Endothelial cell (in vitro differentiated cells): ENCODE measurements at regions not wholly inside any gene's neighbourhood (a gene's known extent, or its start where the extent isn't known, plus 50 kb on each side); places are given as distances from the start of the nearest gene placed in this dataset.

Source experiments
- DNase-seq: peaks from one replicate; pipeline ENCODE4 v3.0.0; 2021; ENCODE audit warnings: low spot score
- H3K27ac Mint-ChIP-seq: one replicate; pipeline ENCODE4 v1.8.0; 2021; ENCODE audit warnings: mixed read lengths, inconsistent platforms; ENCODE audit not compliant: unreplicated experiment
- H3K27me3 Mint-ChIP-seq: one replicate; pipeline ENCODE4 v1.8.0; 2021; ENCODE audit warnings: mild to moderate bottlenecking, moderate library complexity, mixed read lengths, inconsistent platforms; ENCODE audit not compliant: unreplicated experiment
- H3K36me3 Mint-ChIP-seq: one replicate; pipeline ENCODE4 v1.8.0; 2021; ENCODE audit warnings: mild to moderate bottlenecking, low read depth, mixed read lengths, inconsistent platforms; ENCODE audit not compliant: unreplicated experiment
- H3K4me1 Mint-ChIP-seq: one replicate; pipeline ENCODE4 v1.8.0; 2021; ENCODE audit warnings: mild to moderate bottlenecking, mixed read lengths, inconsistent platforms; ENCODE audit not compliant: unreplicated experiment
- H3K4me3 Mint-ChIP-seq: one replicate; pipeline ENCODE4 v1.8.0; 2021; ENCODE audit warnings: mild to moderate bottlenecking, mixed read lengths, inconsistent platforms; ENCODE audit not compliant: unreplicated experiment
- H3K9me3 Mint-ChIP-seq: one replicate; pipeline ENCODE4 v1.8.0; 2021; ENCODE audit warnings: mixed read lengths, inconsistent platforms; ENCODE audit not compliant: unreplicated experiment
- TF ChIP-seq, protein P1 (sequence below): fragments of 200-600 bp; sonication (generic); IDR thresholded peaks from one replicate; pipeline ENCODE4 v1.5.0; 2021; ENCODE audit warnings: antibody characterized with exemption; ENCODE audit not compliant: unreplicated experiment

DNA sequence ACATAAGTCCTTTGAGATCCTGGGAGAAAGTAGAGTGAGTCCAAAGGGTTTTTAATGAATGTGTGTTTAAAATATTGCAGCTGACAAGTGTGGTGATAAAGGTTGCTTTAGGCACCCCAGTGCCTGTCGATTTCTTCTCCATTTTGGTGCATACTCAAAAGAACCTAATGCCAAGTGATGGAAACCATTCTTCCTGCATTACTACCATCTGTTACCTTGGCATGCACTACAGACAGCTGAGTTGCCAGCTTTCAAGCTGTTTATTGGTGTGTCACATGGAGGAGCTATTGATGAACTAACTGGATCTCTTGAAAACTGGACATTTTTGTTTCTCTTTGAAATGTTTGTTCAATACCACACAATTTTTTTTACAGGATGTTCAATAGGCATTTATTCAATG lies 350.0 kb downstream of the AKAIN1 start:
- no peak overlapping the region for H3K27ac Mint-ChIP-seq
- no peaks in the 10 kb centered on the region for H3K36me3 Mint-ChIP-seq
- no peaks in the 10 kb centered on the region for H3K27me3 Mint-ChIP-seq
- no peaks in the 10 kb centered on the region for H3K9me3 Mint-ChIP-seq
- no peak overlapping the region for H3K4me3 Mint-ChIP-seq
- no peak for DNase-seq
- TF ChIP-seq, protein P1, sequence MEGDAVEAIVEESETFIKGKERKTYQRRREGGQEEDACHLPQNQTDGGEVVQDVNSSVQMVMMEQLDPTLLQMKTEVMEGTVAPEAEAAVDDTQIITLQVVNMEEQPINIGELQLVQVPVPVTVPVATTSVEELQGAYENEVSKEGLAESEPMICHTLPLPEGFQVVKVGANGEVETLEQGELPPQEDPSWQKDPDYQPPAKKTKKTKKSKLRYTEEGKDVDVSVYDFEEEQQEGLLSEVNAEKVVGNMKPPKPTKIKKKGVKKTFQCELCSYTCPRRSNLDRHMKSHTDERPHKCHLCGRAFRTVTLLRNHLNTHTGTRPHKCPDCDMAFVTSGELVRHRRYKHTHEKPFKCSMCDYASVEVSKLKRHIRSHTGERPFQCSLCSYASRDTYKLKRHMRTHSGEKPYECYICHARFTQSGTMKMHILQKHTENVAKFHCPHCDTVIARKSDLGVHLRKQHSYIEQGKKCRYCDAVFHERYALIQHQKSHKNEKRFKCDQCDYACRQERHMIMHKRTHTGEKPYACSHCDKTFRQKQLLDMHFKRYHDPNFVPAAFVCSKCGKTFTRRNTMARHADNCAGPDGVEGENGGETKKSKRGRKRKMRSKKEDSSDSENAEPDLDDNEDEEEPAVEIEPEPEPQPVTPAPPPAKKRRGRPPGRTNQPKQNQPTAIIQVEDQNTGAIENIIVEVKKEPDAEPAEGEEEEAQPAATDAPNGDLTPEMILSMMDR, result no peak
- H3K4me1 Mint-ChIP-seq, result peaks cover 14% of the 10 kb centered on the region

DNA sequence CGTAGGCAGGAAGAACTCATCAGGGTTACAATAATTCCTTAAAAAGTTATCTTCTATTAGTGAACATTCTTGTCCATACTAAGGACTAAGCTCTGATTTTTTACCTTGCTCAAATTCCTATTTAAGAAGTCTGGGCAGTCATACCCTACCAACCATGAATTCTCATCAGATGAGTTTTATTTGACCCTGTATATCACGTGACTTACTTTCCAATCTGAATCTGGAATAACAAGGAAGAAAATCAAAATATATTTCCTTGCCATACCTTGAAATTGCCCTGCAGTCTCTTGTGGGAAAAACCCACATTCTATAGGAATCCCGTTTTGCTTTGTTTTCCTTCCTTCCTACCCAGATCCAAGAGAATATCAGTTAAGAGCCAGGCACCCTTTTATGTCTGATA lies 352.7 kb downstream of the AKAIN1 start:
- no peak overlapping the region for H3K4me3 Mint-ChIP-seq
- H3K4me1 Mint-ChIP-seq, result peaks cover 14% of the 10 kb centered on the region
- H3K27me3 Mint-ChIP-seq, result no peaks in the 10 kb centered on the region
- DNase-seq, result no peak
- H3K9me3 Mint-ChIP-seq, result no peaks in the 10 kb centered on the region
- no peaks in the 10 kb centered on the region for H3K36me3 Mint-ChIP-seq
- no peak overlapping the region for H3K27ac Mint-ChIP-seq
- TF ChIP-seq, protein P1, result no peak

DNA sequence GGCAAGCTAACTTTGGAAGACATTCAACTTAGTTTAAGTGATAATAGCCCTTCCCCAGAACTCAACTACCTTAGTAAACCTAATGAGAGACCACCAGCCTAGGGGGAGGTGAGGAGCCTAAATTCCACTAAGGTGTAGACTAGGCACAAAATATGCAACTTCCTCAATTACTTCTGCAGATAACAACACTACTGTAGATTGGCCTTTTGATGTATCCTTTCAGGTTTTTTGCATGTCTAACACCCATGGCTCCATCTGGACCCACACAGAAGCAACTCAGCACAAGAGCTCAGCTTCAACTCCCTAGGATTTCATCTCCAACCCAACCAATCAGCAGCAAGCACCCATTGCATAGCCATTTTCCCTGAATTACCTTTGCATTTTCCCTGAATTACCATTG lies 353.3 kb downstream of the AKAIN1 start:
- H3K27me3 Mint-ChIP-seq, result no peaks in the 10 kb centered on the region
- no peak overlapping the region for H3K27ac Mint-ChIP-seq
- no peak overlapping the region for H3K4me3 Mint-ChIP-seq
- no peaks in the 10 kb centered on the region for H3K9me3 Mint-ChIP-seq
- TF ChIP-seq, protein P1, result no peak
- H3K4me1 Mint-ChIP-seq, result peaks cover 12% of the 10 kb centered on the region
- H3K36me3 Mint-ChIP-seq, result no peaks in the 10 kb centered on the region
- no peak for DNase-seq

DNA sequence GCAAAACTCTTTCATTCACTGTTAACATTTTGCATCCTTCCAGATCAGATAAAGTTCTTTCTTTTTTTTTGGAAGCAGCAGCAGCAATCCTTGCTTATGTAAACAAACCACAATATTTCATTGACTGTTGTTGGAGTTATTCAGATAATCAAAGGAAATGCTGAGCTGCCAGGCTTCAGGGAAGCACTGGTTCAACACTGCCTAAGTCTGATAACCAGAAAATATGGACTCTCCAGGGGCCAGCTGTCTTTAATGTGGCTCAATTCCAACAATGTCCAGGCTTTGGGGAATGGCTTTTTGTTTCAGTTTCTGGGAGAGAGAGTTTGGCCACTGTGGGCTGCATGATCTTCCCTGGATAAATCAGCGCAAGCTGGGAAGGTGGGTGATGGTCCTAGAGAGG lies 354.3 kb downstream of the AKAIN1 start:
- Mint-ChIP-seq H3K4me1 (peaks cover 10% of the 10 kb centered on the region), H3K36me3 (no peaks in the 10 kb centered on the region), H3K27me3 (no peaks in the 10 kb centered on the region), H3K9me3 (no peaks in the 10 kb centered on the region), H3K4me3 (no peak overlapping the region), H3K27ac (no peak overlapping the region)
- DNase-seq, result no peak
- TF ChIP-seq, protein P1, result no peak

DNA sequence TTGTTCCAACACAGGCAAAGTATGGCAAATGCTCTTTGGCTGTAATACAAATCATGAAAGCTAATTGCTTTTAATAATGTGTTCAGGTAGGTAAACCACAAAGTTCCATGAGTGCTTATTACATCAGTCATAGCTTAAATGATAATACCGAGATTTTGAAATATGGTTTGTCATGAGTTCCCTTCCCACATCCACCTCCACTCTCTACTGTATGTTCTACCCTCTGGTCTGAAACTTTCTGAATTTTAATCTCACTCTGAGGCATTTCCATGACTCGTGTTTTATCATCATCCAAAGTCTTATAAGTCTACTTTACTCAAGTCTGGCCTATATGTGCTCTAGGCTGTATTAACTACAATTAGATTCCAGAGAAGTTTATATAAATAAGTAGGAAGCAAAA lies 354.8 kb downstream of the AKAIN1 start:
- Mint-ChIP-seq H3K4me1 (peaks cover 10% of the 10 kb centered on the region), H3K4me3 (no peak overlapping the region), H3K27me3 (no peaks in the 10 kb centered on the region), H3K36me3 (no peaks in the 10 kb centered on the region), H3K27ac (no peak overlapping the region), H3K9me3 (no peaks in the 10 kb centered on the region)
- no peak for DNase-seq
- TF ChIP-seq, protein P1, result no peak
